GM23248 (cell line): ENCODE measurements at regions not wholly inside any gene's neighbourhood (a gene's known extent, or its start where the extent isn't known, plus 50 kb on each side); places are given as distances from the start of the nearest gene placed in this dataset.

Experiments
- DNase-seq: peaks from one replicate; pipeline ENCODE4 v3.0.0-alpha.2; 2015
- H2AFZ ChIP-seq: fragments of 200-600 bp; sonication (generic); 2 replicates; pipeline ENCODE4 v1.6.1; 2016; ENCODE audit warnings: antibody characterized with exemption
- H3F3A ChIP-seq: fragments of 200-600 bp; sonication (generic); 2 replicates; pipeline ENCODE4 v1.6.1; 2016; ENCODE audit warnings: mild to moderate bottlenecking, antibody characterized with exemption, mixed run types; ENCODE audit not compliant: insufficient read depth
- H3K27ac ChIP-seq: fragments of 200-600 bp; sonication (generic); 2 replicates; pipeline ENCODE4 v1.5.1; 2016; ENCODE audit warnings: mild to moderate bottlenecking
- H3K27me3 ChIP-seq: fragments of 200-600 bp; sonication (generic); replicated peaks from 2 replicates; pipeline ENCODE4 v1.6.1; 2016; ENCODE audit warnings: mild to moderate bottlenecking; ENCODE audit not compliant: insufficient read depth
- H3K36me3 ChIP-seq: fragments of 200-600 bp; sonication (generic); 2 replicates; pipeline ENCODE4 v1.6.1; 2016; ENCODE audit warnings: low read depth, mild to moderate bottlenecking
- H3K4me1 ChIP-seq: fragments of 200-600 bp; sonication (generic); 2 replicates; pipeline ENCODE4 v1.6.1; 2016; ENCODE audit warnings: mild to moderate bottlenecking; ENCODE audit not compliant: insufficient read depth
- H3K4me2 ChIP-seq: fragments of 200-600 bp; sonication (generic); one replicate; pipeline ENCODE4 v1.6.1; 2016; ENCODE audit warnings: mild to moderate bottlenecking; ENCODE audit not compliant: unreplicated experiment
- H3K4me3 ChIP-seq: fragments of 200-600 bp; sonication (generic); 2 replicates; pipeline ENCODE4 v1.5.1; 2016; ENCODE audit warnings: mild to moderate bottlenecking
- H3K79me2 ChIP-seq: fragments of 200-600 bp; sonication (generic); 2 replicates; pipeline ENCODE4 v1.6.1; 2016; ENCODE audit warnings: mild to moderate bottlenecking; ENCODE audit not compliant: insufficient read depth
- H3K9ac ChIP-seq: fragments of 200-600 bp; sonication (generic); 2 replicates; pipeline ENCODE4 v1.6.1; 2016; ENCODE audit warnings: mild to moderate bottlenecking
- H3K9me2 ChIP-seq: fragments of 200-600 bp; sonication (generic); 2 replicates; pipeline ENCODE4 v1.6.1; 2016; ENCODE audit warnings: mixed run types, mild to moderate bottlenecking, moderate library complexity; ENCODE audit not compliant: insufficient read depth
- H3K9me3 ChIP-seq: fragments of 200-600 bp; sonication (generic); one replicate; pipeline ENCODE4 v1.6.1; 2017; ENCODE audit warnings: low read depth
- H4K20me1 ChIP-seq: fragments of 200-600 bp; sonication (generic); 2 replicates; pipeline ENCODE4 v1.6.0; 2016; ENCODE audit not compliant: insufficient read depth
- EZH2 ChIP-seq: fragments of 200-600 bp; sonication (generic); IDR thresholded peaks from 2 replicates; pipeline ENCODE4 v1.6.1; 2018; ENCODE audit warnings: antibody characterized with exemption, mild to moderate bottlenecking; ENCODE audit not compliant: insufficient read depth, poor library complexity, severe bottlenecking
- EZH2phosphoT487 ChIP-seq: fragments of 200-600 bp; sonication (generic); IDR thresholded peaks from 2 replicates; pipeline ENCODE4 v1.6.1; 2018; ENCODE audit warnings: antibody characterized with exemption, moderate library complexity, mild to moderate bottlenecking, low read depth; ENCODE audit not compliant: insufficient read depth
- WGBS, 2 experiments: methylation state at CpG; one replicate each; pipeline ENCODE4 v1.1.6; 2015 to 2017; ENCODE audit warnings: low lambda C conversion rate in 2 of 2, low coverage in 1 of 2; ENCODE audit errors: missing lambda C conversion rate in 2 of 2; 5-methylcytosine and 5-hydroxymethylcytosine counted together
- in situ Hi-C: fragments of 300-500 bp; cut with MboI; formaldehyde crosslinking; loops from 2 replicates; pipeline ENCODE4 v1.15.0; 2020

DNA sequence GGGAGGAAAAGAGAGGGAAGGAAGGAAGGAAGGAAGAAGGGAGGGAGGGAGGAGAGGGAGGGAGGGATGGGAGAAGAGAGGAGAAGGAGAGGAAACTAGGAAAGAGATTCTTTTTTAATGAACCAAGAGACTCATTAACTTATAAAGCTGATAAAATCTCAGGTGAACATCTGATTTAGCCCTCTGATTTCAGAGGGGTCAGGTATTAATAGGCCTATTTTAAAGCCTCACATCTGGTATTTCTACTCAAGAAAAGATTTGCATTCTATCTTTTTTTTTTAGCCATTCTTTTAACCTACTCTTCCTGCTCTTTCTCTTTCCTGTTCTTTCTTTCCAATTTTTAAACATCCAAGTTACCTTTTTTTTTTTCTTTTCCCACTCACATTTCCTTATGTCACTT, 103.3 kb upstream of the CPEB2 start:
- no peak overlapping the region for H3K4me3 ChIP-seq
- H3K27ac ChIP-seq, result no peak overlapping the region
- no peaks in the 10 kb centered on the region for H3K9me2 ChIP-seq
- DNase-seq, result no peak
- H3K36me3 ChIP-seq, result no peaks in the 10 kb centered on the region
- H3K9me3 ChIP-seq, result no peaks in the 10 kb centered on the region
- no peak overlapping the region for H2AFZ ChIP-seq
- no peaks in the 10 kb centered on the region for H3F3A ChIP-seq
- H3K4me2 ChIP-seq, result no peak overlapping the region
- H4K20me1 ChIP-seq, result no peaks in the 10 kb centered on the region
- no peaks in the 10 kb centered on the region for H3K79me2 ChIP-seq
- in situ Hi-C loops, result no loop called here
- H3K27me3 ChIP-seq, result no peaks in the 10 kb centered on the region
- no peaks in the 10 kb centered on the region for H3K4me1 ChIP-seq
- no peak for TF ChIP-seq EZH2
- no peak for TF ChIP-seq EZH2phosphoT487
- no peak overlapping the region for H3K9ac ChIP-seq

- no peak overlapping the region for H3K4me3 ChIP-seq
- no peak overlapping the region for H2AFZ ChIP-seq
- H3K4me1 ChIP-seq, result no peaks in the 10 kb centered on the region
- no peaks in the 10 kb centered on the region for H4K20me1 ChIP-seq
- no peaks in the 10 kb centered on the region for H3K9me2 ChIP-seq
- H3K36me3 ChIP-seq, result no peaks in the 10 kb centered on the region
- H3K27ac ChIP-seq, result no peak overlapping the region
- in situ Hi-C loops, result no loop called here
- WGBS, 2 experiments, result 10 to 16% methylated on average over 3 of the region's 3 CpGs
- no peaks in the 10 kb centered on the region for H3K9me3 ChIP-seq
- TF ChIP-seq EZH2phosphoT487 (no peak), EZH2 (no peak)
- DNase-seq, result no peak
- H3K27me3 ChIP-seq, result no peaks in the 10 kb centered on the region
- H3F3A ChIP-seq, result no peaks in the 10 kb centered on the region
- no peak overlapping the region for H3K4me2 ChIP-seq
- H3K9ac ChIP-seq, result no peak overlapping the region
- no peaks in the 10 kb centered on the region for H3K79me2 ChIP-seq
These were observed 99.9 kb upstream of the CPEB2 start for GRCh38 chr4:14902342-14902741.

DNA sequence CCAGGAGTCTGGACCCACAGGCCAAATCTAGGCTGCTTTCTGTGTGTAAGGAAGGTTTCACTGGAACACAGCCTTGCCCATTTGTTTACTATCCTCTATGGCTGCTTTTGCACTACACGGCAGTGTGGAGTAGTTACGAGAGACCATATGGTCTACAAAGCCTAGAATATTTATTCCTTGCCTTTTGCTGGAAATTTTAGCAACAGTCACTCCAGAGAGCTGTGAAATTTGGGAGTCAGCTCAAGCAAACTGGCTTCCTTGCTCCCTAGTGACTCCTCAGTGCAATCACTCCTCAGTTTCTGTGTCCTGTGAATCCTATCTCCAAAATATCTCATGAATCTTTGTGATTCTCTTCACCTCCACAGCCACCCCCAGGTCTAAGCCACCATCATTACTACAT, 99.0 kb upstream of the CPEB2 start:
- no peaks in the 10 kb centered on the region for H3K27me3 ChIP-seq
- no peak overlapping the region for H3K4me2 ChIP-seq
- 43 to 47% methylated on average over 2 of the region's 2 CpGs for WGBS, 2 experiments
- no peaks in the 10 kb centered on the region for H3K9me3 ChIP-seq
- H2AFZ ChIP-seq, result no peak overlapping the region
- H3F3A ChIP-seq, result no peaks in the 10 kb centered on the region
- H3K9ac ChIP-seq, result no peak overlapping the region
- TF ChIP-seq EZH2phosphoT487 (no peak), EZH2 (no peak)
- no peaks in the 10 kb centered on the region for H4K20me1 ChIP-seq
- H3K4me3 ChIP-seq, result no peak overlapping the region
- H3K79me2 ChIP-seq, result no peaks in the 10 kb centered on the region
- no peaks in the 10 kb centered on the region for H3K4me1 ChIP-seq
- H3K9me2 ChIP-seq, result no peaks in the 10 kb centered on the region
- no peak for DNase-seq
- no peaks in the 10 kb centered on the region for H3K36me3 ChIP-seq
- in situ Hi-C loops, result no loop called here
- H3K27ac ChIP-seq, result no peak overlapping the region

GRCh38 chr4:14906805-14907204, 95.5 kb upstream of the CPEB2 start:
- no peak overlapping the region for H3K27ac ChIP-seq
- no peaks in the 10 kb centered on the region for H4K20me1 ChIP-seq
- no peaks in the 10 kb centered on the region for H3K79me2 ChIP-seq
- no peaks in the 10 kb centered on the region for H3K27me3 ChIP-seq
- no peaks in the 10 kb centered on the region for H3K9me2 ChIP-seq
- H3K4me2 ChIP-seq, result no peak overlapping the region
- no peak overlapping the region for H3K9ac ChIP-seq
- DNase-seq, result no peak
- no peaks in the 10 kb centered on the region for H3F3A ChIP-seq
- no peaks in the 10 kb centered on the region for H3K36me3 ChIP-seq
- no peak overlapping the region for H2AFZ ChIP-seq
- TF ChIP-seq EZH2 (no peak), EZH2phosphoT487 (no peak)
- in situ Hi-C loops, result no loop called here
- no peak overlapping the region for H3K4me3 ChIP-seq
- H3K9me3 ChIP-seq, result no peaks in the 10 kb centered on the region
- no peaks in the 10 kb centered on the region for H3K4me1 ChIP-seq

GRCh38 chr4:14908635-14909034, 93.6 kb upstream of the CPEB2 start:
- H3K36me3 ChIP-seq, result no peaks in the 10 kb centered on the region
- WGBS, 2 experiments, result 18 to 28% methylated on average over 3 of the region's 3 CpGs

More at GRCh38 chr4:14908635-14909034, 93.6 kb upstream of the CPEB2 start:
- TF ChIP-seq EZH2 (no peak), EZH2phosphoT487 (no peak)
- DNase-seq, result no peak
- H3F3A ChIP-seq, result no peaks in the 10 kb centered on the region
- H3K4me1 ChIP-seq, result no peaks in the 10 kb centered on the region
- in situ Hi-C loops, result no loop called here
- H4K20me1 ChIP-seq, result no peaks in the 10 kb centered on the region
- no peaks in the 10 kb centered on the region for H3K27me3 ChIP-seq
- H3K79me2 ChIP-seq, result no peaks in the 10 kb centered on the region
- H2AFZ ChIP-seq, result no peak overlapping the region
- no peak overlapping the region for H3K27ac ChIP-seq
- no peak overlapping the region for H3K4me2 ChIP-seq
- no peaks in the 10 kb centered on the region for H3K9me2 ChIP-seq
- no peak overlapping the region for H3K9ac ChIP-seq
- no peaks in the 10 kb centered on the region for H3K9me3 ChIP-seq
- no peak overlapping the region for H3K4me3 ChIP-seq
